A549 (cell line): ENCODE measurements at regions not wholly inside any gene's neighbourhood (a gene's known extent, or its start where the extent isn't known, plus 50 kb on each side); places are given as distances from the start of the nearest gene placed in this dataset.
"Not testable (repeated sequence)": the region's sequence is repeated elsewhere in the genome, so short reads cannot be mapped to it uniquely, and the experiment has no call there.

Source experiments
- ATAC-seq, 2 experiments: fragments of 200-7000 bp in 1 of 2; fragments of >200 bp in 1 of 2; cut with Nextera tagmentation in 1 of 2; cut with Tn5 transposase in 1 of 2; 3 replicates each; pipeline versions ENCODE4 v1.8.0 to v1.9.1; 2018 to 2020; ENCODE audit warnings: mild to moderate bottlenecking in 1 of 2, moderate library complexity in 1 of 2
- CTCF ChIA-PET: fragments of 300-600 bp; sonication (Branson Sonifier 250); formaldehyde crosslinking; extraction: SDS; loops from one replicate; lab custom pipeline; 2021; ENCODE audit warnings: antibody characterized with exemption, inconsistent platforms; lab: Yijun Ruan, JAX
- POLR2A ChIA-PET: fragments of 350-600 bp; formaldehyde crosslinking; extraction: SDS; loops from one replicate; lab custom pipeline; 2021; ENCODE audit warnings: antibody characterized with exemption, inconsistent platforms; lab: Yijun Ruan, JAX
- DNase-seq, 2 experiments: peaks; one replicate each; pipeline versions ENCODE4 v3.0.0 to v3.0.0-alpha.2; 2011 to 2016; ENCODE audit warnings: low read depth in 1 of 2, low spot score in 1 of 2
- FAIRE-seq: peaks from 2 replicates; lab custom pipeline; 2011; peaks lifted over from hg19 to GRCh38; lab: Jason Lieb, UNC
- H3K27ac ChIP-seq, 2 experiments: fragments of >200 bp; sonication (Bioruptor Twin); formaldehyde crosslinking; 3 replicates each; pipeline ENCODE4 v1.5.1; 2016 to 2017
- H3K4me1 ChIP-seq: fragments of >200 bp; sonication (Bioruptor Twin); formaldehyde crosslinking; 3 replicates; pipeline ENCODE4 v1.6.1; 2016
- H3K4me2 ChIP-seq: fragments of >200 bp; sonication (Bioruptor Twin); formaldehyde crosslinking; 3 replicates; pipeline ENCODE4 v1.6.1; 2016
- H3K4me3 ChIP-seq: fragments of >200 bp; sonication (Bioruptor Twin); formaldehyde crosslinking; 3 replicates; pipeline ENCODE4 v1.5.1; 2016
- H3K9me3 ChIP-seq: fragments of >200 bp; sonication (Bioruptor Twin); formaldehyde crosslinking; 3 replicates; pipeline ENCODE4 v1.6.1; 2016
- ATOH8 ChIP-seq: fragments of 250-450 bp; sonication (Bioruptor Pico); IDR thresholded peaks from 2 replicates; pipeline ENCODE4 v1.5.0; 2020; ENCODE audit warnings: low read depth, mild to moderate bottlenecking, moderate library complexity
- BHLHE40 ChIP-seq: IDR thresholded peaks from 2 replicates; pipeline ENCODE4 v1.6.1; 2012; ENCODE audit warnings: low read depth, low read length, inconsistent platforms
- CHD2 ChIP-seq: fragments of 150-350 bp; IDR thresholded peaks from 2 replicates; pipeline ENCODE4 v1.6.1; 2014; ENCODE audit warnings: low read length; ENCODE audit not compliant: partially characterized antibody
- CTCF ChIP-seq: fragments of >200 bp; sonication (Bioruptor Twin); formaldehyde crosslinking; IDR thresholded peaks from 3 replicates; pipeline ENCODE4 v1.5.1; 2016
- EHMT2 ChIP-seq: fragments of 200-600 bp; sonication (generic); IDR thresholded peaks from 2 replicates; pipeline ENCODE4 v1.6.1; 2016; ENCODE audit warnings: antibody characterized with exemption, low read depth, mild to moderate bottlenecking, moderate library complexity
- FOSL2 ChIP-seq, 2 experiments: fragments of 450-650 bp in 1 of 2; fragments of >200 bp in 1 of 2; sonication (Bioruptor Twin) in 1 of 2; formaldehyde crosslinking; IDR thresholded peaks; 2 replicates each; pipeline versions ENCODE4 v1.5.0 to v1.6.1; 2016 to 2020; ENCODE audit warnings: mild to moderate bottlenecking in 1 of 2, moderate library complexity in 1 of 2
- HOXB13 ChIP-seq: fragments of 250-450 bp; sonication (Bioruptor Pico); IDR thresholded peaks from 2 replicates; pipeline ENCODE4 v1.5.0; 2020; ENCODE audit warnings: low read depth, mild to moderate bottlenecking, moderate library complexity
- MAZ ChIP-seq: fragments of 150-350 bp; IDR thresholded peaks from 2 replicates; pipeline ENCODE4 v1.6.1; 2014; ENCODE audit warnings: antibody characterized with exemption, low read depth, low read length, borderline replicate concordance
- PHF8 ChIP-seq: fragments of 200-600 bp; sonication (generic); IDR thresholded peaks from 2 replicates; pipeline ENCODE4 v1.6.1; 2016; ENCODE audit warnings: low read depth, mild to moderate bottlenecking, antibody characterized with exemption, moderate library complexity, borderline replicate concordance
- POLR2A ChIP-seq: IDR thresholded peaks from 2 replicates; pipeline ENCODE4 v1.6.1; 2012; ENCODE audit warnings: mild to moderate bottlenecking, low read length
- POLR2AphosphoS2 ChIP-seq: conservative IDR thresholded peaks from 2 replicates; pipeline ENCODE4 v1.6.1; 2012; ENCODE audit warnings: low read length, improper control_type of control experiment, inconsistent platforms
- RARB ChIP-seq: fragments of 250-450 bp; sonication (Bioruptor Pico); IDR thresholded peaks from 2 replicates; pipeline ENCODE4 v1.8.0; 2021; ENCODE audit warnings: mild to moderate bottlenecking, moderate library complexity
- SMC3 ChIP-seq: fragments of >200 bp; sonication (Bioruptor Twin); formaldehyde crosslinking; IDR thresholded peaks from 3 replicates; pipeline ENCODE4 v1.6.1; 2018; ENCODE audit warnings: inconsistent platforms
- SREBF2 ChIP-seq: fragments of 450-650 bp; IDR thresholded peaks from 2 replicates; pipeline ENCODE4 v1.6.1; 2014; ENCODE audit warnings: mild to moderate bottlenecking, moderate library complexity
- TFCP2L1 ChIP-seq: fragments of 250-450 bp; sonication (Bioruptor Pico); IDR thresholded peaks from 2 replicates; pipeline ENCODE4 v1.5.0; 2021; ENCODE audit warnings: mild to moderate bottlenecking
- TP53 ChIP-seq: fragments of 250-450 bp; sonication (Bioruptor Pico); IDR thresholded peaks from 2 replicates; pipeline ENCODE4 v1.5.0; 2021; ENCODE audit warnings: mild to moderate bottlenecking, moderate library complexity
- ZNF302 ChIP-seq: fragments of 250-450 bp; sonication (Bioruptor Pico); IDR thresholded peaks from 2 replicates; pipeline ENCODE4 v1.9.0; 2021; ENCODE audit warnings: inconsistent platforms, mild to moderate bottlenecking, moderate library complexity
- WGBS: methylation state at CpG from one replicate; pipeline ENCODE4 v1.1.6; 2017; ENCODE audit errors: missing lambda C conversion rate; 5-methylcytosine and 5-hydroxymethylcytosine counted together
- TF ChIP-seq, protein P1 (sequence below): IDR thresholded peaks from 2 replicates; pipeline ENCODE4 v1.6.1; 2012

DNA sequence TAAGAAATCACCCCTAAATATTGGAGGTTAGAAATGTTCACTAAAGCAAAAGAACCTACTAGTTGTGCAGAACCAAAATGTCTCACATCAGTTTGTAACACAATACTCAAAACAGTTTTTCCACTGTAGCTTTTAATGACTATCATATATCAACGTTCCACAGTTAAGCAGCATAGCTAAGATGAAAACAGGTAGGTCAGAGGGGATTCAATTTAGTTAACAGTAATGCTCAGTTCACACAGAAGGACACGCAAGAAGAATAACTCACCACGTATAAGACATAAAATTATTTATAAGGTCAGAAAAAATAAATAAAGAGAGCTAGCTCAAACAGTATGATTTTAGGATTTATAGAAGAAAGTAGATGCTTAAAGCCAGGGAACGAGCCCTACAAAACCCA lies 118.9 kb upstream of the CCDC150 start (continued):
- no peak for TF ChIP-seq CTCF

DNA sequence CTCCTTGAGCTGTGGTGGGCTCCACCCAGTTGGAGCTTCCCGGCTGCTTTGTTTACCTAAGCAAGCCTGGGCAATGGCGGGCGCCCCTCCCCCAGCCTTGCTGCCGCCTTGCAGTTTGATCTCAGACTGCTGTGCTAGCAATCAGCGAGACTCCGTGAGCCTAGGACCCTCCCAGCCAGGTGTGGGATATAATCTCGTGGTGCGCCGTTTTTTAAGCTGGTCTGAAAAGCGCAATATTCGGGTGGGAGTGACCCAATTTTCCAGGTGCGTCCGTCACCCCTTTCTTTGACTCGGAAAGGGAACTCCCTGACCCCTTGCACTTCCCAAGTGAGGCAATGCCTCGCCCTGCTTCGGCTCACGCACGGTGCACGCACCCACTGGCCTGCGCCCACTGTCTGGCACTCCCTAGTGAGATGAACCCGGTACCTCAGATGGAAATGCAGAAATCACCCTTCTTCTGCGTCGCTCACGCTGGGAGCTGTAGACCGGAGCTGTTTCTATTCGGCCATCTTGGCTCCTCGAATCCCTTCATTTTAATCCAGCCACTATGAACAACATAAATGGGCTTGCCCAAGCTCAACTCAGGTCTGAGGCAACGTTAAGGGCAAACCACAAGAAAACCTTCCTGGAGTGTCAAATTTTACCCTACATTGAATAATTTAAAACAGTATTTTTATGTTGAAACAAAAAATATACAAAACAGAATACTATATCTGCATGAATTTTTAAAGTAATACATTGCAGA lies 112.4 kb upstream of the CCDC150 start:
- peak; percentile 41 to 66 for DNase-seq
- FAIRE-seq, H3K9me3 ChIP-seq, POLR2A ChIA-PET, H3K4me1 ChIP-seq, CTCF ChIA-PET: not testable (repeated sequence)
- WGBS: 6% methylated on average over 13 of the region's 28 CpGs
- Histone ChIP-seq H3K27ac (peak overlapping the region; percentile 71 to 84), H3K4me3 (peak overlapping the region; percentile 37), H3K4me2 (peak overlapping the region; percentile 88)
- ATAC-seq: peak; percentile 94 to 97
- TF ChIP-seq PHF8 (peak; percentile 53; the same call in 1 of the 2 replicates), EHMT2 (peak; percentile 55; the same call in 1 of the 2 replicates)
- TF ChIP-seq, protein P1, sequence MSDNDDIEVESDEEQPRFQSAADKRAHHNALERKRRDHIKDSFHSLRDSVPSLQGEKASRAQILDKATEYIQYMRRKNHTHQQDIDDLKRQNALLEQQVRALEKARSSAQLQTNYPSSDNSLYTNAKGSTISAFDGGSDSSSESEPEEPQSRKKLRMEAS: 0 out of 2 replicates have a peak, but pooled peaks have one; percentile 27

DNA sequence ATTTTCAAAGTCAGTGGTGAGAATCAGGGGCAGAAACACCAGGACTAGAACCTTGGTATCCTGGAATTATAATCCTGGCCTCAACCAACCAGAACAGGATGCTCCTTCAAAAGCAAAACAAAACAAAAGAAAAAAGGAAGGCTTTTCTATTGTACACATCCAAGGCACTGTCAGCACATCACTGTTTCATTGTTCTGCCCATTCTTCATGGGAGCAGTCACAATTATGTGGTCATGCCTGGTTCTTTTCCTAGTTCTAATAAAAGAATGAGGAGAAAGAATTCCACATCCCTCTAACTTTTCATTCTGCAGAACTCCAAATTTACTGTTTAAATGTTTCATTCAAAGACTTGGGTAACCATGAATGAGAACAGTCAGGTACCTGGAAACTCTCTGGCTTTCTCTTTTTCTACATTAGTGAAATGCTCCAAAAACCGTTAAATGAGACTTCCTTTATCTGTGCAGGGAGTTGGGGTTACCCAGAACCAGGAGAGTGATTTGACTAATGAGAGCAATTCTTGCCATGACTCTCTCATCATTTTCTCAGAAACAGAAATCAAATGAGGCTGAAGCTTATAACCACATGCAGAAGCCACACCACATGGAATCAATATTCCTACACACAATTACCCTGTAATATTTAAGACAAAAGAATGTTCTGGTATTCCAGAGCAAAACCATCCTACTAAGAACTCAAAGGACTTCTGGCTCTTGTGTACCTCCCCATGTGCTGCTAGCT lies 110.9 kb upstream of the CCDC150 start:
- no peak overlapping the region for H3K27ac ChIP-seq
- 96% methylated on average over 1 of the region's 1 CpG for WGBS
- no peak for TF ChIP-seq FOSL2 (IDR thresholded peaks at IDR 0.05)
- no peak for TF ChIP-seq FOSL2 (CRISPR knock-in tag; IDR thresholded peaks at IDR 0.05)
- no peak for TF ChIP-seq SREBF2
- TF ChIP-seq MAZ: no peak
- no peak for TF ChIP-seq ZNF302
- no peak for TF ChIP-seq POLR2A
- TF ChIP-seq ATOH8 (CRISPR knock-in tag): no peak
- no peak for TF ChIP-seq PHF8
- no peak for TF ChIP-seq SMC3
- TF ChIP-seq POLR2AphosphoS2: no peak
- TF ChIP-seq CHD2: no peak
- no peak for TF ChIP-seq TFCP2L1 (CRISPR knock-in tag)
- no peak overlapping the region for H3K4me3 ChIP-seq
- FAIRE-seq (no peak), DNase-seq (no peak), ATAC-seq (no peak)
- no peak overlapping the region for H3K4me2 ChIP-seq
- peaks cover 8% of the 10 kb centered on the region; the same call in 2 of the 3 replicates for H3K4me1 ChIP-seq
- POLR2A ChIA-PET: no interaction called here
- H3K9me3 ChIP-seq: no peaks in the 10 kb centered on the region
- CTCF ChIA-PET: no interaction called here

- Histone ChIP-seq H3K4me2 (no peak overlapping the region), H3K4me1 (peaks cover 8% of the 10 kb centered on the region; the same call in 2 of the 3 replicates), H3K9me3 (no peaks in the 10 kb centered on the region), H3K4me3 (no peak overlapping the region), H3K27ac (no peak overlapping the region)
- ChIA-PET POLR2A (no interaction called here), CTCF (interaction anchor here (0.6 kb wide), 1 partner anchor 561 kb away, joined by 3 read pairs; no protein-coding TSS in a partner anchor)
- FAIRE-seq (no peak), ATAC-seq (no peak), DNase-seq (no peak)
- WGBS: 93% methylated on average over 4 of the region's 4 CpGs
- no peak for TF ChIP-seq RARB (CRISPR knock-in tag)
- no peak for TF ChIP-seq BHLHE40
- TF ChIP-seq, protein P1: no peak
- TF ChIP-seq HOXB13 (CRISPR knock-in tag): no peak
- no peak for TF ChIP-seq TP53
- TF ChIP-seq, all 56 proteins: peak for 0
Observed at GRCh38 chr2:196530910-196531309, 108.6 kb upstream of the CCDC150 start.
